Upper lobe of left lung (tissue), 6 donors: ENCODE measurements at regions not wholly inside any gene's neighbourhood (a gene's known extent, or its start where the extent isn't known, plus 50 kb on each side); places are given as distances from the start of the nearest gene placed in this dataset.
A peak's percentile ranks its signal among the peaks of the same experiment; 100 is the strongest.

Experiments
- ATAC-seq, 2 donors: fragments of 200-7000 bp; cut with Tn5 transposase; one replicate each; pipeline ENCODE4 v1.9.1; 2022; ENCODE audit warnings: mild to moderate bottlenecking in 2 of 2, moderate library complexity in 2 of 2; ENCODE audit not compliant: low FRiP score in 2 of 2
- DNase-seq, 2 donors: peaks; one replicate each; pipeline ENCODE4 v3.0.0-alpha.2; 2019 to 2020
- H3K27ac ChIP-seq, 4 donors: fragments of 200-600 bp; sonication (generic); one replicate each; pipeline ENCODE4 v1.5.1; 2016 to 2019
- H3K27me3 ChIP-seq, 4 donors: fragments of 200-600 bp; sonication (generic); one replicate each; pipeline ENCODE4 v1.5.1; 2017 to 2019
- H3K36me3 ChIP-seq, 4 donors: fragments of 200-600 bp; sonication (generic); one replicate each; pipeline ENCODE4 v1.5.1; 2016 to 2019
- H3K4me1 ChIP-seq, 4 donors: fragments of 200-600 bp; sonication (generic); one replicate each; pipeline ENCODE4 v1.5.1; 2018 to 2019
- H3K4me3 ChIP-seq, 4 donors: fragments of 200-600 bp; sonication (generic); one replicate each; pipeline ENCODE4 v1.5.1; 2017 to 2019; ENCODE audit warnings: mild to moderate bottlenecking in 2 of 4, moderate library complexity in 1 of 4
- H3K9me3 ChIP-seq, 4 donors: fragments of 200-600 bp; sonication (generic); one replicate each; pipeline ENCODE4 v1.5.1; 2018 to 2019
- EP300 ChIP-seq, 4 donors: sonication (generic); formaldehyde crosslinking; IDR thresholded peaks; one replicate each; pipeline ENCODE4 v1.5.1; 2017; ENCODE audit warnings: antibody characterized with exemption in 4 of 4, control low read depth in 2 of 4
- POLR2A ChIP-seq, 4 donors: fragments of 450-650 bp; IDR thresholded peaks; one replicate each; pipeline ENCODE4 v1.5.1; 2016 to 2017; ENCODE audit warnings: antibody characterized with exemption in 4 of 4, mild to moderate bottlenecking in 2 of 4
- POLR2AphosphoS5 ChIP-seq, 2 donors: sonication (generic); formaldehyde crosslinking; IDR thresholded peaks; one replicate each; pipeline ENCODE4 v1.5.1; 2017; ENCODE audit warnings: antibody characterized with exemption in 2 of 2
- WGBS, 2 donors: methylation state at CpG; one replicate each; pipeline ENCODE4 v1.1.5; 2017 to 2018; 5-methylcytosine and 5-hydroxymethylcytosine counted together
- TF ChIP-seq, protein P1 (sequence below), 6 experiments: fragments of 450-650 bp in 4 of 6; fragments of 200-600 bp in 2 of 6; sonication (generic) in 2 of 6; IDR thresholded peaks; one replicate each; pipeline ENCODE4 v1.5.1; 2016 to 2019; ENCODE audit warnings: antibody characterized with exemption in 6 of 6
- donor health status: DM: no; HTN: no; CAD: no; lungs with moderate emphysema.
- donor health status: DM: no; HTN: yes; CAD: no; lungs with severe emphysema.

DNA sequence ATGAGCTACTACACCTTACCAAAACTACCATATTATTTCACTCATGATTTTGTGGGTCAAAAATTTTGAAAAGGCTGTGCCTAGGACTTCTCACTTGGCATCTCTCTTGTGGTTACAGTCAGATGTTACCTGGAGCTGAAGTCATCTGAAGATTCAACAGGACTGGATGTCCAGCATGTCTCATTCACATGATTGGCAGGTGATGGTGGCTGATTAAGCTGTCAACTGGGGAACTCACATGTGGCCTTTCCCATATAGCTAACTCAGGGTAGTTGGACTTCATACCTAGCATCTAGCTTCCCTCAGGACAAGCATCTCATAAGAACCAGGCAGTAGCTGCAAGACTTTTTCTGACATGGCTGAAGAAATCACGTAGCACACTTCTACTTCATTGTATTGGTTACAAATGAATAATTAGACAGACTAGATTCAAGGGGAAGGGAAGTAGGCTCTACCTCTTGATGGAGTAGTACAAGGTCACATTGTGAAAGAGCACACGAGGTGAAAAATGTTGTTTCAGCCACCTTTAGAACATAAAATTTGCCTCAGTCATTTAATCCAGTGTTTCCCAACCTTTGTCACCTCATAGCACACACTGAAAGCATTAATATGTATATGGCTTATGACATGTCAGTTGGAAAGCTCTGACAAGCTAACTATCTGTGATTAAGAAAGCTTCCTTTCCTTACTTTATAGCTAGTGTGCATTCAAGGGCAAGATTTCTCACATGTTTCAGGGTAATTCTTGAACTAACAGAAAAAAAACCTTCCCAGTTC, 68.0 kb upstream of the PTGFRN start:
- no peaks in the 10 kb centered on the region for H3K36me3 ChIP-seq
- no peaks in the 10 kb centered on the region for H3K27me3 ChIP-seq
- ATAC-seq (no peak), DNase-seq (no peak)
- TF ChIP-seq EP300 (IDR thresholded peaks at IDR 0.05) (no peak), POLR2AphosphoS5 (IDR thresholded peaks at IDR 0.05) (no peak), POLR2A (IDR thresholded peaks at IDR 0.05) (no peak)
- TF ChIP-seq, protein P1, sequence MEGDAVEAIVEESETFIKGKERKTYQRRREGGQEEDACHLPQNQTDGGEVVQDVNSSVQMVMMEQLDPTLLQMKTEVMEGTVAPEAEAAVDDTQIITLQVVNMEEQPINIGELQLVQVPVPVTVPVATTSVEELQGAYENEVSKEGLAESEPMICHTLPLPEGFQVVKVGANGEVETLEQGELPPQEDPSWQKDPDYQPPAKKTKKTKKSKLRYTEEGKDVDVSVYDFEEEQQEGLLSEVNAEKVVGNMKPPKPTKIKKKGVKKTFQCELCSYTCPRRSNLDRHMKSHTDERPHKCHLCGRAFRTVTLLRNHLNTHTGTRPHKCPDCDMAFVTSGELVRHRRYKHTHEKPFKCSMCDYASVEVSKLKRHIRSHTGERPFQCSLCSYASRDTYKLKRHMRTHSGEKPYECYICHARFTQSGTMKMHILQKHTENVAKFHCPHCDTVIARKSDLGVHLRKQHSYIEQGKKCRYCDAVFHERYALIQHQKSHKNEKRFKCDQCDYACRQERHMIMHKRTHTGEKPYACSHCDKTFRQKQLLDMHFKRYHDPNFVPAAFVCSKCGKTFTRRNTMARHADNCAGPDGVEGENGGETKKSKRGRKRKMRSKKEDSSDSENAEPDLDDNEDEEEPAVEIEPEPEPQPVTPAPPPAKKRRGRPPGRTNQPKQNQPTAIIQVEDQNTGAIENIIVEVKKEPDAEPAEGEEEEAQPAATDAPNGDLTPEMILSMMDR (IDR thresholded peaks at IDR 0.05): no peak
- H3K27ac ChIP-seq: no peak overlapping the region
- 52 to 57% methylated on average over 2 of the region's 2 CpGs for WGBS, 2 donors
- H3K4me1 ChIP-seq: no peaks in the 10 kb centered on the region
- H3K9me3 ChIP-seq: peaks cover 0 to 4% (median 0%) of the 10 kb centered on the region in 4 donors
- H3K4me3 ChIP-seq: no peak overlapping the region

DNA sequence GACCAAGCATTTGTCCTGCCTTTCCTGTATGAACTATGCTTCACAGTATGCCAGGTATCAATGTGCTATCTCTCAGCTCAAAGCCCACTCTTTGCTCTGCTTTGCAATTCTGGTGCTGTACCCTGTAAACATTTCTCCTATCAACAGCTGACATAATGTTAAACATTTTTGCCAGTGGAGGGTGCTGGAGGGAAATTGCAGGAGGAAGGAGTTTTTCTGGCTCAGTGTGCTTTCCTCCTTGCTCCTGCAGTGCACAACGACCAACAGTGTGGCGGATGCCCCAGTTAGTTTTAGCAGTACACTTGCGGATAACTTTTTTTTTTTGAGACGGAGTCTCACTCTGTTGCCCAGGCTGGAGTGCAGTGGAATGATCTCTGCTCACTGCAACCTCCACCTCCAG, 67.1 kb upstream of the PTGFRN start:
- no peak for ATAC-seq
- DNase-seq: no peak
- no peaks in the 10 kb centered on the region for H3K9me3 ChIP-seq
- H3K27me3 ChIP-seq: no peaks in the 10 kb centered on the region
- WGBS, 2 donors: 78 to 83% methylated on average over 4 of the region's 4 CpGs
- H3K4me3 ChIP-seq: no peak overlapping the region
- no peaks in the 10 kb centered on the region for H3K36me3 ChIP-seq
- no peak for TF ChIP-seq POLR2AphosphoS5 (IDR thresholded peaks at IDR 0.05)
- TF ChIP-seq, protein P1 (IDR thresholded peaks at IDR 0.05): no peak
- no peak for TF ChIP-seq POLR2A (IDR thresholded peaks at IDR 0.05)
- no peak for TF ChIP-seq EP300 (IDR thresholded peaks at IDR 0.05)
- no peaks in the 10 kb centered on the region for H3K4me1 ChIP-seq
- H3K27ac ChIP-seq: no peak overlapping the region

DNA sequence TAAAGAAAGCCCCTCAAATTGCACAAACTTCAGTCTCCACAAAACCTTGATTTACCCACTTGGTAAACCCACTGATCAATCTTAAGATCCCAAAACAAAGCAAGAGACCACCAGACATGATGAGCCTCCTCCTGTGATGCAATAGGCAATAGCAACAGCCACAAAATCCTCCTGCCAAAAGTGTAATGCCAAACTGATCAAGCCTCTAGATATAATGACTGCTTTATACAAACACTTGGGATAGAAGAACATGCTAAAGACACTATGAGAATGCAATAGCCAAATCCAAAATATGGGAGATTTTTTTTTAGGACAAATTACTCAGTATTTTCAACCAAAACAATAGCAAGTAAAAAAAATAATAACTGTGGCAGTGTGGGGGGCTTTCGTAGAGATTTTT, 64.9 kb upstream of the PTGFRN start:
- H3K27me3 ChIP-seq: no peaks in the 10 kb centered on the region
- H3K27ac ChIP-seq: no peak overlapping the region
- no peak for TF ChIP-seq EP300 (IDR thresholded peaks at IDR 0.05)
- TF ChIP-seq POLR2AphosphoS5 (IDR thresholded peaks at IDR 0.05): no peak
- TF ChIP-seq, protein P1 (IDR thresholded peaks at IDR 0.05): no peak
- TF ChIP-seq POLR2A (IDR thresholded peaks at IDR 0.05): no peak
- no peaks in the 10 kb centered on the region for H3K36me3 ChIP-seq
- no peak for DNase-seq
- no peaks in the 10 kb centered on the region for H3K9me3 ChIP-seq
- WGBS, 2 donors: 86 to 94% methylated on average over 1 of the region's 1 CpG
- no peak overlapping the region for H3K4me3 ChIP-seq
- H3K4me1 ChIP-seq: no peaks in the 10 kb centered on the region
- ATAC-seq: no peak

DNA sequence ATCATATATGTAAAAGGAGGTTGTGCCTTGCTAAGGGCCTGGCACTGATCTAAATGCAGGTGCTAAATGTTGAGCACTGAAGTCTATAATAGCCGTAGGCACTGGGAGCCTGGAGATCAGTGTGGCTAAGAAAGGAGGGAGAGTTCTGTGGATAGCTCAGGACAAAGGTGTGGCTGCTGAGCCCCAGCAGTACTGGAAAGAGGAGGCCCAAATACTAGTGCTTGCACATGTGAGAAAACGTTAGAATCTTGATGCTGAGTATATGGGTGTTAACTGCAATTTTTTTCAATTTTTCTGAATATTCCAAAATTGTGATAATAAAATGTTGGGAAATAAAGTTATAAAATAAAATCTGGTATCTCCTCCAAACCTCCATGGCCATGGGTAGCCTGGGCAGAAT, 62.5 kb upstream of the PTGFRN start:
- Histone ChIP-seq H3K9me3 (no peaks in the 10 kb centered on the region), H3K27me3 (no peaks in the 10 kb centered on the region), H3K36me3 (no peaks in the 10 kb centered on the region), H3K27ac (no peak overlapping the region), H3K4me1 (no peaks in the 10 kb centered on the region), H3K4me3 (no peak overlapping the region)
- 86 to 90% methylated on average over 2 of the region's 2 CpGs for WGBS, 2 donors
- TF ChIP-seq POLR2AphosphoS5 (IDR thresholded peaks at IDR 0.05) (no peak), EP300 (IDR thresholded peaks at IDR 0.05) (no peak), POLR2A (IDR thresholded peaks at IDR 0.05) (no peak)
- TF ChIP-seq, protein P1 (IDR thresholded peaks at IDR 0.05): no peak
- DNase-seq (no peak), ATAC-seq (peak in 1 of 2 donors; percentile 27)
